ENCODE measurements at regions not wholly inside any gene's neighbourhood (a gene's known extent, or its start where the extent isn't known, plus 50 kb on each side); places are given as distances from the start of the nearest gene placed in this dataset.
"Not testable (repeated sequence)": the region's sequence is repeated elsewhere in the genome, so short reads cannot be mapped to it uniquely, and the experiment has no call there.

GRCh38 chrX:40788698-40789097 lies 53.4 kb upstream of the MED14 start:
- not testable (repeated sequence) for DNase-seq (ENCODE audit: low spot score)

GRCh38 chrX:40792433-40792832 lies 57.1 kb upstream of the MED14 start:
- no peak for DNase-seq (ENCODE audit: low spot score)

GRCh38 chrX:40794829-40795130 lies 59.4 kb upstream of the MED14 start:
- DNase-seq (ENCODE audit: low spot score): not testable (repeated sequence)

GRCh38 chrX:40799745-40800144 lies 64.4 kb upstream of the MED14 start:
- DNase-seq (ENCODE audit: low spot score): not testable (repeated sequence)

- no peak for DNase-seq (ENCODE audit: low spot score)
Measured at GRCh38 chrX:40805404-40805803, 70.1 kb upstream of the MED14 start.

- DNase-seq (ENCODE audit: low spot score): no peak
Measured at GRCh38 chrX:40806513-40807220, 71.3 kb upstream of the MED14 start.

- DNase-seq (ENCODE audit: low spot score): no peak
Measured at GRCh38 chrX:40807384-40807783, 72.0 kb upstream of the MED14 start.

GRCh38 chrX:40808203-40808602 lies 72.9 kb upstream of the MED14 start:
- no peak for DNase-seq (ENCODE audit: low spot score)

- no peak for DNase-seq (ENCODE audit: low spot score)
Measured at GRCh38 chrX:40809210-40809609, 73.9 kb upstream of the MED14 start.

- DNase-seq (ENCODE audit: low spot score): not testable (repeated sequence)
Measured at GRCh38 chrX:40815045-40815444, 79.7 kb upstream of the MED14 start.

GRCh38 chrX:40816906-40817305 lies 81.6 kb upstream of the MED14 start:
- DNase-seq (ENCODE audit: low spot score): no peak

GRCh38 chrX:40818236-40818635 lies 82.9 kb upstream of the MED14 start:
- no peak for DNase-seq (ENCODE audit: low spot score)

GRCh38 chrX:40821780-40822179 lies 86.4 kb upstream of the MED14 start:
- DNase-seq (ENCODE audit: low spot score): no peak

GRCh38 chrX:40827331-40827730 lies 92.0 kb upstream of the MED14 start:
- DNase-seq (ENCODE audit: low spot score): no peak

- DNase-seq (ENCODE audit: low spot score): no peak
Measured at GRCh38 chrX:40831750-40832149, 96.4 kb upstream of the MED14 start.

- no peak for DNase-seq (ENCODE audit: low spot score)
Measured at GRCh38 chrX:40832723-40833122, 97.4 kb upstream of the MED14 start.

- no peak for DNase-seq (ENCODE audit: low spot score)
Measured at GRCh38 chrX:40834225-40834624, 98.9 kb upstream of the MED14 start.

- no peak for DNase-seq (ENCODE audit: low spot score)
Measured at GRCh38 chrX:40835526-40835925, 100.2 kb upstream of the MED14 start.

- DNase-seq (ENCODE audit: low spot score): no peak
Measured at GRCh38 chrX:40843643-40844042, 108.3 kb upstream of the MED14 start.

- DNase-seq (ENCODE audit: low spot score): no peak
Measured at GRCh38 chrX:40844471-40844870, 109.1 kb upstream of the MED14 start.

- no peak for DNase-seq (ENCODE audit: low spot score)
Measured at GRCh38 chrX:40845331-40845911, 110.1 kb upstream of the MED14 start.

- no peak for DNase-seq (ENCODE audit: low spot score)
Measured at GRCh38 chrX:40849906-40850823, 114.8 kb upstream of the MED14 start.

GRCh38 chrX:40852586-40852985 lies 117.2 kb upstream of the MED14 start:
- no peak for DNase-seq (ENCODE audit: low spot score)
